Keratinocyte (primary cell): ENCODE measurements at regions not wholly inside any gene's neighbourhood (a gene's known extent, or its start where the extent isn't known, plus 50 kb on each side); places are given as distances from the start of the nearest gene placed in this dataset.

Experiments
- DNase-seq: peaks from one replicate; pipeline ENCODE4 v3.0.0-alpha.2; 2011; ENCODE audit warnings: low read depth, missing footprints, low spot score
- FAIRE-seq: peaks from 2 replicates; lab custom pipeline; 2011; peaks lifted over from hg19 to GRCh38; lab: Jason Lieb, UNC
- H2AFZ ChIP-seq: 2 replicates; pipeline ENCODE4 v1.6.0; 2012; ENCODE audit warnings: low read length, control low read depth, inconsistent platforms; ENCODE audit not compliant: control insufficient read depth
- H3K27ac ChIP-seq: 2 replicates; pipeline ENCODE4 v1.5.1; 2011; ENCODE audit warnings: low read length; ENCODE audit not compliant: control insufficient read depth, insufficient read depth
- H3K27me3 ChIP-seq: 3 replicates; pipeline ENCODE4 v1.6.0; 2011; ENCODE audit warnings: low read length; ENCODE audit not compliant: control insufficient read depth, insufficient read depth; ENCODE audit errors: extremely low read depth
- H3K36me3 ChIP-seq, 2 experiments: 2 replicates in 1 of 2; 3 replicates in 1 of 2; pipeline ENCODE4 v1.5.1; 2011; ENCODE audit warnings: low read length in 2 of 2, mild to moderate bottlenecking in 1 of 2; ENCODE audit not compliant: control insufficient read depth in 2 of 2, insufficient read depth in 2 of 2; ENCODE audit errors: extremely low read depth in 1 of 2
- H3K4me1 ChIP-seq: 3 replicates; pipeline ENCODE4 v1.5.1; 2011; ENCODE audit warnings: low read length; ENCODE audit not compliant: control insufficient read depth, insufficient read depth; ENCODE audit errors: extremely low read depth
- H3K4me2 ChIP-seq: 3 replicates; pipeline ENCODE4 v1.6.0; 2011; ENCODE audit warnings: low read depth, low read length; ENCODE audit not compliant: control insufficient read depth, insufficient read depth; ENCODE audit errors: extremely low read depth
- H3K4me3 ChIP-seq, 3 experiments: fragments of 200-600 bp in 1 of 3; sonication (generic) in 1 of 3; 2 replicates in 2 of 3; 3 replicates in 1 of 3; pipeline ENCODE4 v1.5.1; 2011 to 2016; ENCODE audit warnings: low read length in 3 of 3, mild to moderate bottlenecking in 3 of 3, control low read depth in 2 of 3, inconsistent platforms in 1 of 3, low read depth in 1 of 3, mixed read lengths in 1 of 3, mixed run types in 1 of 3, moderate library complexity in 1 of 3; ENCODE audit not compliant: control insufficient read depth in 2 of 3, insufficient read depth in 2 of 3; ENCODE audit errors: extremely low read depth in 1 of 3
- H3K79me2 ChIP-seq: 2 replicates; pipeline ENCODE4 v1.6.0; 2012; ENCODE audit warnings: low read length; ENCODE audit not compliant: control insufficient read depth, insufficient read depth
- H3K9ac ChIP-seq: 3 replicates; pipeline ENCODE4 v1.6.0; 2011; ENCODE audit warnings: low read length; ENCODE audit not compliant: control insufficient read depth, insufficient read depth; ENCODE audit errors: extremely low read depth
- H3K9me1 ChIP-seq: 3 replicates; pipeline ENCODE4 v1.6.0; 2011; ENCODE audit warnings: low read length; ENCODE audit not compliant: control insufficient read depth, insufficient read depth; ENCODE audit errors: extremely low read depth
- H3K9me3 ChIP-seq: 2 replicates; pipeline ENCODE4 v1.5.1; 2012; ENCODE audit warnings: low read depth, low read length; ENCODE audit not compliant: control insufficient read depth
- H4K20me1 ChIP-seq: 3 replicates; pipeline ENCODE4 v1.6.0; 2011; ENCODE audit warnings: low read length; ENCODE audit not compliant: control insufficient read depth, insufficient read depth; ENCODE audit errors: extremely low read depth
- EZH2 ChIP-seq: IDR thresholded peaks from one replicate; pipeline ENCODE4 v1.6.1; 2012; ENCODE audit warnings: inconsistent platforms, mild to moderate bottlenecking, low read length, moderate library complexity
- dilution Hi-C: fragments of 300-500 bp; cut with MboI; formaldehyde crosslinking; loops from one replicate; pipeline ENCODE4 v1.7.0; 2020; ENCODE audit warnings: low sequenced_read_pairs; ENCODE audit not compliant: extremely low pct_ligation_motif_present
- TF ChIP-seq, protein P1 (sequence below), 3 experiments: IDR thresholded peaks in 1 of 3; conservative IDR thresholded peaks in 1 of 3; optimal IDR thresholded peaks in 1 of 3; 2 replicates in 2 of 3; 3 replicates in 1 of 3; pipeline versions ENCODE3 to v1.5.1; 2011; ENCODE audit warnings: low read length in 3 of 3, mild to moderate bottlenecking in 3 of 3, moderate library complexity in 2 of 3, control low read depth in 1 of 3, inconsistent platforms in 1 of 3; ENCODE audit not compliant: insufficient read depth in 2 of 3; ENCODE audit errors: extremely low read depth in 1 of 3

DNA sequence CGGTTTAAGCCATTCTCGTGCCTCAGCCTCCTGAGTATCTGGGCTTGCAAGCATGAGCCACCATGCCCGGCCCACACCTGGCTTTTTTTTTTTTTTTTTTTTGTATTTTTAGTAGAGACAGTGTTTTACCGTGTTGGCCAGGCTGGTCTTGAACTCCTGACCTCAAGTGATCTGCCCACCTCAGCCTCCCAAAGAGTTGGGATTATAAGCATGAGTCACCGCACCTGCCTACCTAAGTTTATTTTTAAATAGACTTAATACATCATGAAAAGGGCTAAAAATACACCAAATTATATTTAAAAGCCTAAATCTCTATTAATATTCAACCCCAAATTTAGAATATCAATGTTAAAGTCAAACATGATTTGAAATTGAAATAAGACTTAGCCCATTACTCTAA, 250.8 kb upstream of the MC4R start:
- no peaks in the 10 kb centered on the region for H3K9me3 ChIP-seq
- no peaks in the 10 kb centered on the region for H3K4me1 ChIP-seq
- no peaks in the 10 kb centered on the region for H3K79me2 ChIP-seq
- H3K27ac ChIP-seq, result no peak overlapping the region
- H3K9me1 ChIP-seq, result no peaks in the 10 kb centered on the region
- no peak overlapping the region for H2AFZ ChIP-seq
- no peaks in the 10 kb centered on the region for H4K20me1 ChIP-seq
- no peaks in the 10 kb centered on the region for H3K27me3 ChIP-seq
- H3K4me2 ChIP-seq, result no peak overlapping the region
- H3K4me3 ChIP-seq, result no peak overlapping the region
- no peak for TF ChIP-seq EZH2
- TF ChIP-seq, protein P1, sequence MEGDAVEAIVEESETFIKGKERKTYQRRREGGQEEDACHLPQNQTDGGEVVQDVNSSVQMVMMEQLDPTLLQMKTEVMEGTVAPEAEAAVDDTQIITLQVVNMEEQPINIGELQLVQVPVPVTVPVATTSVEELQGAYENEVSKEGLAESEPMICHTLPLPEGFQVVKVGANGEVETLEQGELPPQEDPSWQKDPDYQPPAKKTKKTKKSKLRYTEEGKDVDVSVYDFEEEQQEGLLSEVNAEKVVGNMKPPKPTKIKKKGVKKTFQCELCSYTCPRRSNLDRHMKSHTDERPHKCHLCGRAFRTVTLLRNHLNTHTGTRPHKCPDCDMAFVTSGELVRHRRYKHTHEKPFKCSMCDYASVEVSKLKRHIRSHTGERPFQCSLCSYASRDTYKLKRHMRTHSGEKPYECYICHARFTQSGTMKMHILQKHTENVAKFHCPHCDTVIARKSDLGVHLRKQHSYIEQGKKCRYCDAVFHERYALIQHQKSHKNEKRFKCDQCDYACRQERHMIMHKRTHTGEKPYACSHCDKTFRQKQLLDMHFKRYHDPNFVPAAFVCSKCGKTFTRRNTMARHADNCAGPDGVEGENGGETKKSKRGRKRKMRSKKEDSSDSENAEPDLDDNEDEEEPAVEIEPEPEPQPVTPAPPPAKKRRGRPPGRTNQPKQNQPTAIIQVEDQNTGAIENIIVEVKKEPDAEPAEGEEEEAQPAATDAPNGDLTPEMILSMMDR (optimal IDR thresholded peaks at IDR 0.05 in 1 of 3, IDR thresholded peaks at IDR 0.05 in 1 of 3, conservative IDR thresholded peaks at IDR 0.05 in 1 of 3; ENCODE audit: extremely low read depth in 1 of 3, insufficient read depth in 2 of 3, low read length in 3 of 3), result no peak
- DNase-seq (no peak), FAIRE-seq (no peak)
- H3K36me3 ChIP-seq, result no peaks in the 10 kb centered on the region
- dilution Hi-C loops, result no loop called here
- no peak overlapping the region for H3K9ac ChIP-seq

DNA sequence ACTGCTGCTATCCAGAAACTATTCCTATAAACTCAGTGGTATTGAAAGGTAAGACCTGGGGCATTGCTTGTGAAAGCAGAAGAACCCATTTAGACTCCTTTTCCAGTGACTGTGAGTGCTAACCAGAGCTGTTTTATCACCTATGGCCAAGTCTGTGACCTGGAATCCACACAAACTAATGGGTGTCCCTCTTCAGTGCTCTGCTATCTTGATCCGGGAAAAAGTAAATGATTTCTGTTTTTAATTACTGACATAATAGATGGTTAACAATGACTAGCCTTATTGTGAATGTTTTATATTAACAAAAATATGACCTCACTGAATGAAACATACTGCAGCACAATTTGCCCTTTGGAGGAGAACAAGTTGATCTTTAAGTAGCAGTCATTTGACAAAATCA, 251.6 kb upstream of the MC4R start:
- Histone ChIP-seq H3K4me3 (no peak overlapping the region), H4K20me1 (no peaks in the 10 kb centered on the region), H3K9me3 (no peaks in the 10 kb centered on the region), H3K4me1 (no peaks in the 10 kb centered on the region), H3K4me2 (no peak overlapping the region), H3K79me2 (no peaks in the 10 kb centered on the region), H3K9ac (no peak overlapping the region), H3K27ac (no peak overlapping the region), H3K36me3 (no peaks in the 10 kb centered on the region), H2AFZ (no peak overlapping the region), H3K9me1 (no peaks in the 10 kb centered on the region), H3K27me3 (no peaks in the 10 kb centered on the region)
- FAIRE-seq, result no peak
- TF ChIP-seq EZH2, result no peak
- TF ChIP-seq, protein P1 (optimal IDR thresholded peaks at IDR 0.05 in 1 of 3, IDR thresholded peaks at IDR 0.05 in 1 of 3, conservative IDR thresholded peaks at IDR 0.05 in 1 of 3; ENCODE audit: extremely low read depth in 1 of 3, insufficient read depth in 2 of 3, low read length in 3 of 3), result no peak
- DNase-seq, result no peak
- dilution Hi-C loops, result no loop called here
